ENCODE measurements at regions not wholly inside any gene's neighbourhood (a gene's known extent, or its start where the extent isn't known, plus 50 kb on each side); places are given as distances from the start of the nearest gene placed in this dataset.

- DNase-seq: no peak
Measured at GRCh38 chr2:203789618-203790017, 78.0 kb upstream of the CTLA4 start.

DNA sequence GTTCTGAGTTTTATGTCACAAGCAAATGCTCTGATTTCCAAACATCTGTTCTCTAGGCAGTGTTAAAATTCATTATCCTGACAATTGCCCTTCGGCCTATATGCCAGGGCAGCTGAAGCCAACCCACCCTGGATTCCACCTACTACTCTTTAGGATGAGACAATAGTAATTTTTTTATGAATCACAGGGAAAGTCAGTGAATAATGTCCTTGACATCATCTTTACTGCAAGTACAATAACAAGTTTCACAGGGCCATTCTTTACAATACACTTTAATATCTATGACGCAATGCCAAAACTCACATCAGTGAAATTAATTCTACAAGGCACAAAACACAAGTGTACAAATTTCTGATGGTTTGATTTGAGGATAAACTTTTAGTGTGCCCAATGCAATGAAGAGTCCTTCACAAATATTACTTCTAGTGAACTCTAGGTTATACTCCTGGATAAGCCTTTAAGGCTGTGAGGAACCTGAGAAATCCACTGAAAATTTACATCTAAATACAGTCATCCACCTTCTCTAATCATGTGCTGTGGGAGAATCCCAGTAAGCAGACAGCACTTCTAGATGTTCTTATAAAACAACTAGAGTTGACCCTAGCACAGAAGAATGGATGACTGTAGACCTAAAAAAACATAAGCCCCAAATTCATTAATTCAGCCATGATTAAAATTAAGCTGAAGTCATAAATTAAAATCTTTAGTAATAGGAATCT, 77.3 kb upstream of the CTLA4 start:
- peak; percentile 36 for DNase-seq

GRCh38 chr2:203796248-203797010, 71.1 kb upstream of the CTLA4 start:
- no peak for DNase-seq

DNA sequence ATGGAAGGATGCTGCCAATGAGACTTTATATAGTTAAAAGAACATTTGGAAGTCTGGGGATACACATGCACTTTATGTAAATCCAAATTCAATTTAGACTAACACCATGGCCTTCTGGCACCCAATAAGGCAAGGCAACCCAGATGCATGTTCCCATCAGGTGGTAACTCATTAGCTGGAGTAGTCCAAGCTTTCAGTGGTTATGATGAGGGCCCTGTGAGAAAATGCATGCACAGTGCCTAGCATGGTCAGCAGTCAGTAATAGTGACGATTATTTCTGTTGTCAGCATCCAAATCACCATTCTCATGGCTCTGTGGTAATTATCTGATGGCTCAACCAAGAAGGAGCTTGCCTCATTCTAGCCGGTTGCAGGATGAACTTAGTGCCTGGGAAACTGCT, 70.3 kb upstream of the CTLA4 start:
- no peak for DNase-seq

GRCh38 chr2:203797712-203798111, 69.9 kb upstream of the CTLA4 start:
- peak; percentile 50 for DNase-seq

- DNase-seq: no peak
Measured at GRCh38 chr2:203798296-203799087, 69.1 kb upstream of the CTLA4 start.

DNA sequence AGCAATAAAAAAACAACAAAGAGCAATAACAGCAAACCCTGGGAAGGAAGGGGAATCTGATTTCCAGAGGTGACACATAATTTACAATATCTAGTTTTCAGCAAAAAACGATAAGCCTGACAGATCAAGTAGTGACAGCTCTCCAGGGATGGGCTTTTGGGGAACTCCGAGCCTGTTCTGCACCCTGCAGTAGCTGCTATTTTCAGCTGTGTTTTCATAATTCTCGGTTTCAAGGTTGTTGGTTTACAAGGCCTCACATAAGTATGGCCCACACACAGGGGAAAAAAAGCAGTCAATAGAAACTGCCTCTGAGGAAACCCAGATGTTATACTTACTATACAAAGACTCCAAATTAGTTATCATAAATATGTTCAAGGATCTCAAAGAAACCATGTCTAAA, 67.7 kb upstream of the CTLA4 start:
- no peak for DNase-seq

DNA sequence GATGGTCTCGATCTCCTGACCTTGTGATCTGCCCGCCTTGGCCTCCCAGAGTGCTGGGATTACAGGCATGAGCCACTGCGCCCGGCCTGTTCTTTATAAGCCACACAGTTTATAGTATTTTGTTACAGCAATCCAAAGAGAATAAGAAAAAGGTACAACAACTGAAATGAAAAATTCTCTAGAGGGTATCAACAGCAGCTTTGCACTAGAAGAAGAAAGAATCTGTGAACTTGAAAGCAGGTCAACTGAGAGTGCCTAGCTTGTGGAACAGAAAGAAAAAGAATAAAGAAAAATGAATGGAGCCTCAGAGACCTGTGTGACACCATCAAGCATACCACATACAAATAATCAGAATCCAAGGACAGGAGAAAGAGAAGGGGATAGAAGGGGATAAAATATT, 66.8 kb upstream of the CTLA4 start:
- DNase-seq: no peak

GRCh38 chr2:203802342-203803052, 65.1 kb upstream of the CTLA4 start:
- DNase-seq: peak; percentile 94

DNA sequence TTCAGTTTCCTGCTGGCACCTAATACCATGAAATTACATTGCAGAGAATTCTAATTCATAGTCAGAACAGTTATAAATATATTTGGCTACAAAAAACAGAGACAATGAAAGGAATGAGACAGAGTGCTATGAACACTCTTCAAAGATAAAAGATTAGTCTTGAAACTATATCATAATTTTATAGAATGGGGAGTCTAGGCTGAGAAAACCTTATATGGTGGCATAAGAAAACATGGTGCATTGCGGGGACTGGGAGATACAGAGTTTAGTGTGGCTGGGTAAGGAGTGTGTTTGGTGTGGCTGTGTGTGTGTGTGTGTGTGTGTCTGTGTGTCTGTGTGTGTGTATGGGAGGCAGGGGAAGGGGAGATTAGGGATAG, 64.5 kb upstream of the CTLA4 start:
- no peak for DNase-seq

DNA sequence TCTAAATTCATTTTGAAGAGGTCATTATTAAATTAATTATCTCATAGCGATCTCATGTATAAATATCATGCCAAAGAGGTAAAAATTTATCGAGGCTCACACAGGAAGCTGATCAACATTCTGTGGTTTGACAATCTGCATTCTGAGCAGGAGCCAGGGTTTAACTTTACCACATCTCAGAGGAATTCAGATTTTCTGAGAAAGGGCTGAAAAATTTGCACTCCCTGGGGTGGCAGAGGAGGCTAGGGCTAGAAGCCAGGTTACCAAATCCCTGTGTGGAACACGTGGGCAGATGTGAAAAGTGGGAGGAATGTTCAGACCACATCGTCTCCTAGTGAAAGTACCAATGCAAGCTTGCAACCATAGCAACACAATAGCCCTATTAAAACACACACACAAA, 63.5 kb upstream of the CTLA4 start:
- peak; percentile 98 for DNase-seq

DNA sequence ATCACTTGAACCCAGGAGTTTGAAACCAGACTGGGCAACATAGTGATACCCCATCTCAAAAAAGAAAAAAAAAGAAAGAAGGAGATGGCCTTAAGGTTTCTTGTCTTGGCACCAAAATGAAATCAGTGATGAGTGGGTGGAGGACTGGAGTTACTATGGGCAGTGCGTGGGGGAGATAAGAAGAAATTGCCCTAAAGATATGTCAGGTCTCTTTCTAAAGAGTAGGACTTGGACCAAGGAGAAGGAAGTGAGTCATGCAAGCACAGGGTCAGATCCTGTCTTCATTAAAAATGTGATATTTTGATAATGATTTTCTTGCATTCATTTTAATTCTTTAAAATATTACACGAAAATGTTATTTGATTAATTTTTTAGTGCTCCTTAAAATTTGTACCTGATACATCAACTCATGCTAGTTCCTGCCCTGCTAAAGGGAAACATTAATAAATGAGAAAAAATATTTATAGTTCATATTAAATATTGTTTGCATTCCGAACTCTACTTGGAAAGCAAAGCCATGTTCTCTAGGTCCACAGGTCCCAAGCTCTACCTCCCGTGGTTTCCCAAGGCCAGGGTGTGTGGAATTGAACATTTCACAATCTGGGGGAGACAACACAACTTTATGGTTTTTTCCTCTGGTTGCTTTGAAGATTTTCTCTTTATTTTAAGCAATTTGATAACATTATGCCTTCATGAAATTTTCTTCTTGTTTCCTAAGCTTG, 62.6 kb upstream of the CTLA4 start:
- peak; percentile 49 for DNase-seq

- DNase-seq: no peak
Measured at GRCh38 chr2:203805486-203805838, 62.1 kb upstream of the CTLA4 start.

DNA sequence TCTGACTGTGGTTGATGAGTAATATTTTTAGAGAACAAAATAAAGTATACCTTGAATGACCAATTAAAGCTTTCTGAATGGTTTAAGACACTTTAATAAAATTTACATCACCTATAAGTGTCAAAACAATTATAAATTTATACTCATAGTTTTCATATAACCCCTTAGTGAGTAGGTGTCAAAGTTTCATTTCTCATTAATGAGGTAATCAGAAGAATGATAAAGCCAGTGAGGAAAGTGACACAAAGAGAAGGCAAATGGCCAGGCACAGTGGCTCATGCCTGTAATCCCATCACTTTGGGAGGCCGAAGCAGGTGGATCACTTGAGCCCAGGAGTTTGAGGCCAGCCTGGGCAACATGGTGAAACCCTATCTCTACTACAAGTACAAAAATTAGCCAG, 60.8 kb upstream of the CTLA4 start:
- no peak for DNase-seq

- peak; percentile 98 for DNase-seq
Measured at GRCh38 chr2:203808046-203808750, 59.4 kb upstream of the CTLA4 start.

GRCh38 chr2:203809084-203809521, 58.5 kb upstream of the CTLA4 start:
- peak; percentile 74 for DNase-seq

GRCh38 chr2:203809991-203810510, 57.5 kb upstream of the CTLA4 start:
- DNase-seq: no peak

GRCh38 chr2:203811491-203812221, 55.9 kb upstream of the CTLA4 start:
- DNase-seq: peak; percentile 93

DNA sequence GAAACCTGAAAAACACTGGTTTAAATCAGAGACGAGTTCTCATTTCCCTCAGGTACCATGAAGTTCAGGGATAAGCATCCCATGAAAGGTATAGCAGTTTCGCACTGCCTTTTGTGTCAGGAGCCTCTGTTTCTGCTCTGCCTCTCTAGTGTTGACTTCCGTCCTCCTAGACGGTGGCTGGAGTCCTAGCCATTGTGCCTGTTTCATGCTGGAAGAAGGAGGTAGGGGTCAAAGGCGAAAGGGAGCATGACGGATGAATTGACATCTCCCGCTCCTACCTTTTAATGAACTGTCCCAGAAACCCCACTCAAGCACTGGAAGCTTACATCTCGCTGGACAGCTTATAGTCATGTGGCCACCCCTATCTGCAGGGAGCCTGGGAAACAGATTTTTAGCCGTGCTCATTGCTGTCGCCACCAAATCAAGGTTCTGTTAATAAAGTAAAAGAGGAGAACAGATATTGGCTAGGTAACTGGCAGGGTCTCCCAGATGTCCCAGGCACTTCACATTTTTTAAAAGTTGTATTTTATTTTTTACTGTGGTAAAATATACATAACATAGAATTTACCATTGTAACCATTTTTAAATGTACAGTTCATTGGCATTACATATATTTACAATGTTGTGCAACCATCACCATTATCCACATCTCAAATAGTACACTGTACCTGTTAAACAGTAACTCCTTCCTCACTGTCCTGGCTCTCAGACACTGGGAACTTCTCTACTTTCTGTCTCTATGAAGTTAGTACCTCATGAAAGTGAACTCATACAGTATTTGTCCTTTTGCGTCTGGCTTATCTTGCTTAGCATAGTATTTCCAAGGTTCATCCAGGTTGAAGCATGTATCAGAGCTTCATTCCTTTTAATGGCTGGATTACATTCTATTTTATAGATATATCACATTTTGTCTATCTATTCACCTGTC, 55.0 kb upstream of the CTLA4 start:
- no peak for DNase-seq
